Skeletal muscle satellite cell (primary cell): ENCODE measurements at regions not wholly inside any gene's neighbourhood (a gene's known extent, or its start where the extent isn't known, plus 50 kb on each side); places are given as distances from the start of the nearest gene placed in this dataset.

Source experiments
- small RNA-seq: library from RNA; depleted of rRNA; stranded (forward); fragments of <200 nt; gene quantifications from one replicate; pipeline ENCODE3, GENCODE V24; 2012

Small RNA genes in the stretch of these regions (small RNA-seq; reads per million reads assigned to genes)
- 0.35 reads per million for gene RNY3P3
